Liver (tissue), 8 donors: ENCODE measurements at regions not wholly inside any gene's neighbourhood (a gene's known extent, or its start where the extent isn't known, plus 50 kb on each side); places are given as distances from the start of the nearest gene placed in this dataset.

Experiments
- DNase-seq: peaks from one replicate; pipeline ENCODE4 v3.0.0-alpha.2; 2017; ENCODE audit warnings: low spot score
- H3K27ac ChIP-seq, 2 donors: one replicate each; pipeline ENCODE4 v1.7.0; 2013; ENCODE audit warnings: inconsistent platforms in 2 of 2, low read length in 2 of 2, control low read depth in 1 of 2, low read depth in 1 of 2, mild to moderate bottlenecking in 1 of 2
- H3K27me3 ChIP-seq, 4 donors: one replicate each; pipeline versions ENCODE4 v1.6.1 to v1.7.0; 2013; ENCODE audit warnings: low read length in 3 of 4, inconsistent platforms in 1 of 4, mild to moderate bottlenecking in 1 of 4, moderate library complexity in 1 of 4; ENCODE audit not compliant: control insufficient read depth in 4 of 4, insufficient read depth in 4 of 4
- H3K36me3 ChIP-seq, 4 donors: one replicate each; pipeline versions ENCODE4 v1.6.1 to v1.7.0; 2013; ENCODE audit warnings: low read length in 3 of 4, mild to moderate bottlenecking in 3 of 4, low read depth in 1 of 4, moderate library complexity in 1 of 4; ENCODE audit not compliant: control insufficient read depth in 4 of 4, insufficient read depth in 3 of 4
- H3K4me1 ChIP-seq, 4 donors: one replicate each; pipeline versions ENCODE4 v1.6.1 to v1.7.0; 2013; ENCODE audit warnings: low read length in 3 of 4, mild to moderate bottlenecking in 3 of 4, moderate library complexity in 1 of 4; ENCODE audit not compliant: control insufficient read depth in 4 of 4, insufficient read depth in 4 of 4
- H3K4me3 ChIP-seq, 3 donors: one replicate each; pipeline versions ENCODE4 v1.6.1 to v1.7.0; 2013; ENCODE audit warnings: low read length in 3 of 3, control low read depth in 1 of 3, low read depth in 1 of 3, mild to moderate bottlenecking in 1 of 3
- H3K9ac ChIP-seq, 2 donors: one replicate each; pipeline ENCODE4 v1.7.0; 2013; ENCODE audit warnings: low read length in 2 of 2, mild to moderate bottlenecking in 2 of 2, moderate library complexity in 2 of 2, control low read depth in 1 of 2, low read depth in 1 of 2
- H3K9me3 ChIP-seq, 4 donors: one replicate each; pipeline versions ENCODE4 v1.6.1 to v1.7.0; 2013; ENCODE audit warnings: low read length in 3 of 4; ENCODE audit not compliant: control insufficient read depth in 4 of 4
- EGR1 ChIP-seq, 2 donors: IDR thresholded peaks; 2 replicates each; pipeline ENCODE4 v1.6.1; 2016 to 2018; ENCODE audit warnings: antibody characterized with exemption in 2 of 2, low read depth in 2 of 2
- FOXA1 ChIP-seq: IDR thresholded peaks from 2 replicates; pipeline ENCODE4 v1.6.1; 2016; ENCODE audit warnings: antibody characterized with exemption
- FOXA2 ChIP-seq: IDR thresholded peaks from 2 replicates; pipeline ENCODE4 v1.6.1; 2016; ENCODE audit warnings: antibody characterized with exemption
- HNF4A ChIP-seq, 2 donors: conservative IDR thresholded peaks; 2 replicates each; pipeline ENCODE4 v1.6.1; 2016; ENCODE audit warnings: antibody characterized with exemption in 2 of 2, mild to moderate bottlenecking in 2 of 2
- HNF4G ChIP-seq: IDR thresholded peaks from 2 replicates; pipeline ENCODE4 v1.6.1; 2016; ENCODE audit warnings: antibody characterized with exemption
- JUND ChIP-seq, 2 donors: IDR thresholded peaks; 2 replicates each; pipeline ENCODE4 v1.6.1; 2016; ENCODE audit warnings: antibody characterized with exemption in 2 of 2
- NR2F2 ChIP-seq: IDR thresholded peaks from 2 replicates; pipeline ENCODE4 v1.6.1; 2016; ENCODE audit warnings: antibody characterized with exemption
- RAD21 ChIP-seq, 2 donors: IDR thresholded peaks; 2 replicates each; pipeline ENCODE4 v1.6.1; 2016; ENCODE audit warnings: antibody characterized with exemption in 2 of 2, mild to moderate bottlenecking in 2 of 2
- RXRA ChIP-seq, 2 donors: IDR thresholded peaks; 2 replicates each; pipeline ENCODE4 v1.6.1; 2017 to 2018; ENCODE audit warnings: antibody characterized with exemption in 2 of 2, mild to moderate bottlenecking in 1 of 2
- SP1 ChIP-seq: IDR thresholded peaks from 2 replicates; pipeline ENCODE4 v1.6.1; 2018; ENCODE audit warnings: antibody characterized with exemption, mild to moderate bottlenecking
- TAF1 ChIP-seq: conservative IDR thresholded peaks from 2 replicates; pipeline ENCODE4 v1.6.1; 2016; ENCODE audit warnings: antibody characterized with exemption, mild to moderate bottlenecking
- WGBS: extraction: QIAGEN DNeasy Blood & Tissue Kit; methylation state at CpG from one replicate; pipeline ENCODE4 v1.1.7; 2013; 5-methylcytosine and 5-hydroxymethylcytosine counted together
- TF ChIP-seq, protein P1 (sequence below): IDR thresholded peaks from 2 replicates; pipeline ENCODE4 v1.6.1; 2016; ENCODE audit warnings: antibody characterized with exemption
- TF ChIP-seq, protein P2 (sequence below): IDR thresholded peaks from 2 replicates; pipeline ENCODE4 v1.6.1; 2016; ENCODE audit warnings: antibody characterized with exemption, mild to moderate bottlenecking
- TF ChIP-seq, protein P3 (sequence below): IDR thresholded peaks from 2 replicates; pipeline ENCODE4 v1.6.1; 2016; ENCODE audit warnings: antibody characterized with exemption
- TF ChIP-seq, protein P4 (sequence below): IDR thresholded peaks from 2 replicates; pipeline ENCODE4 v1.6.1; 2016; ENCODE audit warnings: antibody characterized with exemption
- TF ChIP-seq, protein P5 (sequence below): fragments of 150-350 bp; IDR thresholded peaks from 2 replicates; pipeline ENCODE4 v1.5.1; 2017; ENCODE audit warnings: improper control_type of control experiment, low read depth, low read length; ENCODE audit not compliant: missing input control
- donor health status: healthy.
- donor health status: healthy.
- donor health status: healthy.
- donor health status: healthy.
- donor health status: healthy.

DNA sequence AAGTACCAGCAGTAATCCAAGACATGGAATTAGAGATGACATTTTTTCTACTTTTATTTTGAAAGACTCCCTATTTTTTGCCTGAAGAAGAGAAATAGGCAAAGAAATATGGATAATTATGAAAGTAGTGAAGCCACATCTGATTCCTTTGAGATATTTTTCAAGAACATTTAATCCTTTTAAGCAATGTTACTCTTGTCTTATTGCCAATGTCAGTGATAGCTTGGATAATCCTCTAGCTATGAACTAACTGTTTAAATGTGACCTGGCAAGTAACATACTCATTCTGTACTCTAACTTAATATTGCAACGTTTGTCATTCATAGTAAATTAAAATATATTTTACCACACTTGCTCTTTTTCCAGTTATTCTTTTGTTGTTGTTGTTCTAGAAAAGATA, 181.3 kb downstream of the VEGFC start:
- TF ChIP-seq EGR1 (IDR thresholded peaks at IDR 0.05; ENCODE audit: low read depth in 2 of 2) (no peak), RXRA (IDR thresholded peaks at IDR 0.05) (no peak), SP1 (no peak), HNF4G (no peak), TAF1 (no peak), HNF4A (conservative IDR thresholded peaks at IDR 0.05) (no peak), FOXA1 (no peak), NR2F2 (no peak), RAD21 (IDR thresholded peaks at IDR 0.05) (no peak), JUND (IDR thresholded peaks at IDR 0.05) (no peak)
- TF ChIP-seq, protein P1, sequence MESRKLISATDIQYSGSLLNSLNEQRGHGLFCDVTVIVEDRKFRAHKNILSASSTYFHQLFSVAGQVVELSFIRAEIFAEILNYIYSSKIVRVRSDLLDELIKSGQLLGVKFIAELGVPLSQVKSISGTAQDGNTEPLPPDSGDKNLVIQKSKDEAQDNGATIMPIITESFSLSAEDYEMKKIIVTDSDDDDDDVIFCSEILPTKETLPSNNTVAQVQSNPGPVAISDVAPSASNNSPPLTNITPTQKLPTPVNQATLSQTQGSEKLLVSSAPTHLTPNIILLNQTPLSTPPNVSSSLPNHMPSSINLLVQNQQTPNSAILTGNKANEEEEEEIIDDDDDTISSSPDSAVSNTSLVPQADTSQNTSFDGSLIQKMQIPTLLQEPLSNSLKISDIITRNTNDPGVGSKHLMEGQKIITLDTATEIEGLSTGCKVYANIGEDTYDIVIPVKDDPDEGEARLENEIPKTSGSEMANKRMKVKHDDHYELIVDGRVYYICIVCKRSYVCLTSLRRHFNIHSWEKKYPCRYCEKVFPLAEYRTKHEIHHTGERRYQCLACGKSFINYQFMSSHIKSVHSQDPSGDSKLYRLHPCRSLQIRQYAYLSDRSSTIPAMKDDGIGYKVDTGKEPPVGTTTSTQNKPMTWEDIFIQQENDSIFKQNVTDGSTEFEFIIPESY, result no peak
- TF ChIP-seq, protein P2, sequence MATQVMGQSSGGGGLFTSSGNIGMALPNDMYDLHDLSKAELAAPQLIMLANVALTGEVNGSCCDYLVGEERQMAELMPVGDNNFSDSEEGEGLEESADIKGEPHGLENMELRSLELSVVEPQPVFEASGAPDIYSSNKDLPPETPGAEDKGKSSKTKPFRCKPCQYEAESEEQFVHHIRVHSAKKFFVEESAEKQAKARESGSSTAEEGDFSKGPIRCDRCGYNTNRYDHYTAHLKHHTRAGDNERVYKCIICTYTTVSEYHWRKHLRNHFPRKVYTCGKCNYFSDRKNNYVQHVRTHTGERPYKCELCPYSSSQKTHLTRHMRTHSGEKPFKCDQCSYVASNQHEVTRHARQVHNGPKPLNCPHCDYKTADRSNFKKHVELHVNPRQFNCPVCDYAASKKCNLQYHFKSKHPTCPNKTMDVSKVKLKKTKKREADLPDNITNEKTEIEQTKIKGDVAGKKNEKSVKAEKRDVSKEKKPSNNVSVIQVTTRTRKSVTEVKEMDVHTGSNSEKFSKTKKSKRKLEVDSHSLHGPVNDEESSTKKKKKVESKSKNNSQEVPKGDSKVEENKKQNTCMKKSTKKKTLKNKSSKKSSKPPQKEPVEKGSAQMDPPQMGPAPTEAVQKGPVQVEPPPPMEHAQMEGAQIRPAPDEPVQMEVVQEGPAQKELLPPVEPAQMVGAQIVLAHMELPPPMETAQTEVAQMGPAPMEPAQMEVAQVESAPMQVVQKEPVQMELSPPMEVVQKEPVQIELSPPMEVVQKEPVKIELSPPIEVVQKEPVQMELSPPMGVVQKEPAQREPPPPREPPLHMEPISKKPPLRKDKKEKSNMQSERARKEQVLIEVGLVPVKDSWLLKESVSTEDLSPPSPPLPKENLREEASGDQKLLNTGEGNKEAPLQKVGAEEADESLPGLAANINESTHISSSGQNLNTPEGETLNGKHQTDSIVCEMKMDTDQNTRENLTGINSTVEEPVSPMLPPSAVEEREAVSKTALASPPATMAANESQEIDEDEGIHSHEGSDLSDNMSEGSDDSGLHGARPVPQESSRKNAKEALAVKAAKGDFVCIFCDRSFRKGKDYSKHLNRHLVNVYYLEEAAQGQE, result no peak
- TF ChIP-seq, protein P3, sequence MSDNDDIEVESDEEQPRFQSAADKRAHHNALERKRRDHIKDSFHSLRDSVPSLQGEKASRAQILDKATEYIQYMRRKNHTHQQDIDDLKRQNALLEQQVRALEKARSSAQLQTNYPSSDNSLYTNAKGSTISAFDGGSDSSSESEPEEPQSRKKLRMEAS, result no peak
- 29% methylated on average over 1 of the region's 1 CpG for WGBS

DNA sequence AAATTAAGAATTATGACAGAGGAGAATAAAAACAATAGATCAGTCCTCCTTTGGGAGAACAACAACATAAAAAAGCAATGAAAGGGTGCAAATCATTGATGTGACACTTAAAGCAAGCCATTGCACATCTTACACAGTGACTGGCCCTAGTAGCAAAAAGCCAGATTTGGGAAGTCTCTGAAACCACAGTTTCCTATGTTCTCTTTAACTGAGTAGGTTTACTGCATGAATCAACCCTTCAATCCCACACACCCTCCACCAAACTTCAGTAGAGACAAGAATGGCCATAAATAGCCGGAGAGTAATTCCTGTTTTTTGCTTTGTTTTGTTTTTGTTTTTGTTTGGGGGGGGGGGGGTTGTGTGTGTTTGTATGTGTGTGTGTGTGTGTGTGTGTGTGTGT, 180.8 kb downstream of the VEGFC start:
- H3K36me3 ChIP-seq, result no peaks in the 10 kb centered on the region
- no peak overlapping the region for H3K27ac ChIP-seq
- WGBS, result 64% methylated on average over 1 of the region's 1 CpG
- no peaks in the 10 kb centered on the region for H3K4me1 ChIP-seq
- H3K27me3 ChIP-seq, result no peaks in the 10 kb centered on the region
- no peak overlapping the region for H3K4me3 ChIP-seq
- no peak overlapping the region for H3K9ac ChIP-seq
- no peaks in the 10 kb centered on the region for H3K9me3 ChIP-seq
- no peak for DNase-seq
- TF ChIP-seq RAD21 (IDR thresholded peaks at IDR 0.05) (no peak), FOXA1 (no peak), JUND (IDR thresholded peaks at IDR 0.05) (no peak), NR2F2 (no peak), HNF4A (conservative IDR thresholded peaks at IDR 0.05) (no peak), FOXA2 (no peak), EGR1 (IDR thresholded peaks at IDR 0.05; ENCODE audit: low read depth in 2 of 2) (no peak), TAF1 (no peak), HNF4G (no peak), RXRA (IDR thresholded peaks at IDR 0.05) (no peak)
- TF ChIP-seq, protein P3, result no peak
- TF ChIP-seq, protein P4, sequence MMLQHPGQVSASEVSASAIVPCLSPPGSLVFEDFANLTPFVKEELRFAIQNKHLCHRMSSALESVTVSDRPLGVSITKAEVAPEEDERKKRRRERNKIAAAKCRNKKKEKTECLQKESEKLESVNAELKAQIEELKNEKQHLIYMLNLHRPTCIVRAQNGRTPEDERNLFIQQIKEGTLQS, result no peak
- TF ChIP-seq, protein P1, result no peak
- TF ChIP-seq, protein P5, sequence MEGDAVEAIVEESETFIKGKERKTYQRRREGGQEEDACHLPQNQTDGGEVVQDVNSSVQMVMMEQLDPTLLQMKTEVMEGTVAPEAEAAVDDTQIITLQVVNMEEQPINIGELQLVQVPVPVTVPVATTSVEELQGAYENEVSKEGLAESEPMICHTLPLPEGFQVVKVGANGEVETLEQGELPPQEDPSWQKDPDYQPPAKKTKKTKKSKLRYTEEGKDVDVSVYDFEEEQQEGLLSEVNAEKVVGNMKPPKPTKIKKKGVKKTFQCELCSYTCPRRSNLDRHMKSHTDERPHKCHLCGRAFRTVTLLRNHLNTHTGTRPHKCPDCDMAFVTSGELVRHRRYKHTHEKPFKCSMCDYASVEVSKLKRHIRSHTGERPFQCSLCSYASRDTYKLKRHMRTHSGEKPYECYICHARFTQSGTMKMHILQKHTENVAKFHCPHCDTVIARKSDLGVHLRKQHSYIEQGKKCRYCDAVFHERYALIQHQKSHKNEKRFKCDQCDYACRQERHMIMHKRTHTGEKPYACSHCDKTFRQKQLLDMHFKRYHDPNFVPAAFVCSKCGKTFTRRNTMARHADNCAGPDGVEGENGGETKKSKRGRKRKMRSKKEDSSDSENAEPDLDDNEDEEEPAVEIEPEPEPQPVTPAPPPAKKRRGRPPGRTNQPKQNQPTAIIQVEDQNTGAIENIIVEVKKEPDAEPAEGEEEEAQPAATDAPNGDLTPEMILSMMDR, result no peak

More for the DNA sequence above, 181.3 kb downstream of the VEGFC start:
- DNase-seq, result no peak
- Histone ChIP-seq H3K27me3 (no peaks in the 10 kb centered on the region), H3K36me3 (no peaks in the 10 kb centered on the region), H3K4me3 (no peak overlapping the region), H3K9ac (no peak overlapping the region), H3K4me1 (no peaks in the 10 kb centered on the region), H3K9me3 (no peaks in the 10 kb centered on the region), H3K27ac (no peak overlapping the region)
